Esophagus muscularis mucosa (tissue), 4 donors: ENCODE measurements at regions not wholly inside any gene's neighbourhood (a gene's known extent, or its start where the extent isn't known, plus 50 kb on each side); places are given as distances from the start of the nearest gene placed in this dataset.

Experiments
- DNase-seq: peaks from one replicate; pipeline ENCODE4 v3.0.0-alpha.2; 2017; ENCODE audit errors: extremely low spot score
- H3K27ac ChIP-seq, 4 donors: fragments of 200-600 bp; sonication (generic); replicated peaks in 1 of 4; 1 replicate in 3 of 4; 2 replicates in 1 of 4; pipeline ENCODE4 v1.5.1; 2016 to 2019; ENCODE audit warnings: mild to moderate bottlenecking in 1 of 4
- H3K27me3 ChIP-seq, 4 donors: fragments of 200-600 bp; sonication (generic); one replicate each; pipeline versions ENCODE4 v1.5.1 to v1.6.0; 2016 to 2019
- H3K36me3 ChIP-seq, 4 donors: fragments of 200-600 bp; sonication (generic); one replicate each; pipeline ENCODE4 v1.5.1; 2016 to 2019
- H3K4me1 ChIP-seq, 4 donors: fragments of 200-600 bp; sonication (generic); one replicate each; pipeline ENCODE4 v1.5.1; 2016 to 2019
- H3K4me3 ChIP-seq, 4 donors: fragments of 200-600 bp; sonication (generic); 1 replicate in 2 of 4; 2 replicates in 2 of 4; pipeline ENCODE4 v1.5.1; 2016 to 2019; ENCODE audit warnings: mild to moderate bottlenecking in 4 of 4, moderate library complexity in 1 of 4
- H3K9me3 ChIP-seq, 4 donors: fragments of 200-600 bp; sonication (generic); 1 replicate in 3 of 4; 2 replicates in 1 of 4; pipeline ENCODE4 v1.5.1; 2016 to 2019
- CTCF ChIP-seq, 3 experiments: fragments of 200-600 bp in 2 of 3; fragments of 450-650 bp in 1 of 3; sonication (generic) in 2 of 3; IDR thresholded peaks; one replicate each; pipeline ENCODE4 v1.5.1; 2017 to 2019; ENCODE audit warnings: antibody characterized with exemption in 3 of 3, mild to moderate bottlenecking in 2 of 3, moderate library complexity in 1 of 3
- EP300 ChIP-seq: sonication (generic); formaldehyde crosslinking; IDR thresholded peaks from one replicate; pipeline ENCODE4 v1.6.1; 2017; ENCODE audit warnings: antibody characterized with exemption
- POLR2A ChIP-seq: fragments of 450-650 bp; IDR thresholded peaks from one replicate; pipeline ENCODE4 v1.6.1; 2017; ENCODE audit warnings: antibody characterized with exemption, moderate library complexity, mild to moderate bottlenecking, low read depth
- POLR2AphosphoS5 ChIP-seq, 2 donors: sonication (generic); formaldehyde crosslinking; IDR thresholded peaks; one replicate each; pipeline ENCODE4 v1.6.1; 2017; ENCODE audit warnings: antibody characterized with exemption in 2 of 2
- WGBS: methylation state at CpG from one replicate; pipeline ENCODE4 v1.1.5; 2018; 5-methylcytosine and 5-hydroxymethylcytosine counted together
- intact Hi-C: fragments of 100-400 bp; cut with DNase I; formaldehyde crosslinking; loops from one replicate; pipeline ENCODE4 v1.15.1; 2023

GRCh38 chr3:168546707-168547106 is 451.0 kb upstream of the GOLIM4 start:
- Histone ChIP-seq H3K4me3 (no peak overlapping the region), H3K9me3 (no peaks in the 10 kb centered on the region), H3K27ac (no peak overlapping the region), H3K36me3 (no peaks in the 10 kb centered on the region), H3K27me3 (no peaks in the 10 kb centered on the region), H3K4me1 (peaks cover 0 to 13% (median 8%) of the 10 kb centered on the region in 4 donors)
- intact Hi-C loops = no loop called here
- TF ChIP-seq POLR2A = no peak
- no peak for TF ChIP-seq CTCF (IDR thresholded peaks at IDR 0.05)
- TF ChIP-seq POLR2AphosphoS5 (IDR thresholded peaks at IDR 0.05) = no peak
- no peak for TF ChIP-seq EP300
- 81% methylated on average over 7 of the region's 7 CpGs for WGBS
- no peak for DNase-seq

- Histone ChIP-seq H3K4me3 (no peak overlapping the region), H3K9me3 (no peaks in the 10 kb centered on the region), H3K27me3 (no peaks in the 10 kb centered on the region), H3K27ac (no peak overlapping the region), H3K4me1 (peaks cover 0 to 13% (median 8%) of the 10 kb centered on the region in 4 donors), H3K36me3 (no peaks in the 10 kb centered on the region)
- DNase-seq = no peak
- TF ChIP-seq CTCF (IDR thresholded peaks at IDR 0.05) = no peak
- TF ChIP-seq POLR2AphosphoS5 (IDR thresholded peaks at IDR 0.05) = no peak
- no peak for TF ChIP-seq EP300
- no peak for TF ChIP-seq POLR2A
- intact Hi-C loops = no loop called here
- WGBS = 40% methylated on average over 1 of the region's 1 CpG
These were observed 449.9 kb upstream of the GOLIM4 start for GRCh38 chr3:168545591-168545990.

GRCh38 chr3:168544097-168544957 is 448.6 kb upstream of the GOLIM4 start:
- Histone ChIP-seq H3K4me1 (peaks cover 0 to 13% (median 8%) of the 10 kb centered on the region in 4 donors), H3K27me3 (no peaks in the 10 kb centered on the region), H3K36me3 (no peaks in the 10 kb centered on the region), H3K27ac (no peak overlapping the region), H3K9me3 (no peaks in the 10 kb centered on the region), H3K4me3 (no peak overlapping the region)
- intact Hi-C loops = no loop called here
- TF ChIP-seq CTCF (IDR thresholded peaks at IDR 0.05) (no peak), EP300 (no peak), POLR2A (no peak), POLR2AphosphoS5 (IDR thresholded peaks at IDR 0.05) (no peak)
- no peak for DNase-seq

- H3K4me1 ChIP-seq = peaks cover 0 to 7% (median 5%) of the 10 kb centered on the region in 4 donors
- intact Hi-C loops = no loop called here
- no peak for DNase-seq
- WGBS = 35% methylated on average over 2 of the region's 2 CpGs
- H3K27me3 ChIP-seq = no peaks in the 10 kb centered on the region
- no peaks in the 10 kb centered on the region for H3K9me3 ChIP-seq
- no peak overlapping the region for H3K27ac ChIP-seq
- no peak for TF ChIP-seq POLR2AphosphoS5 (IDR thresholded peaks at IDR 0.05)
- no peak overlapping the region for H3K4me3 ChIP-seq
- no peaks in the 10 kb centered on the region for H3K36me3 ChIP-seq
These were observed 445.0 kb upstream of the GOLIM4 start for GRCh38 chr3:168540726-168541125.

- WGBS = 79% methylated on average over 1 of the region's 1 CpG
- no peak for DNase-seq
- Histone ChIP-seq H3K4me1 (no peaks in the 10 kb centered on the region), H3K27ac (no peak overlapping the region), H3K4me3 (no peak overlapping the region), H3K9me3 (no peaks in the 10 kb centered on the region), H3K27me3 (no peaks in the 10 kb centered on the region), H3K36me3 (no peaks in the 10 kb centered on the region)
- no peak for TF ChIP-seq POLR2A
- TF ChIP-seq POLR2AphosphoS5 (IDR thresholded peaks at IDR 0.05) = no peak
- TF ChIP-seq CTCF (IDR thresholded peaks at IDR 0.05) = no peak
- no peak for TF ChIP-seq EP300
- intact Hi-C loops = no loop called here
These were observed 444.2 kb upstream of the GOLIM4 start for GRCh38 chr3:168539909-168540308.
